NT2/D1 (cell line): ENCODE measurements at regions not wholly inside any gene's neighbourhood (a gene's known extent, or its start where the extent isn't known, plus 50 kb on each side); places are given as distances from the start of the nearest gene placed in this dataset.
"Not testable (repeated sequence)": the region's sequence is repeated elsewhere in the genome, so short reads cannot be mapped to it uniquely, and the experiment has no call there.

Experiments
- DNase-seq: peaks from one replicate; pipeline ENCODE4 v3.0.0-alpha.2; 2011; ENCODE audit warnings: low read depth, low spot score
- H3K27me3 ChIP-seq: 2 replicates; pipeline ENCODE4 v1.6.0; 2011; ENCODE audit warnings: mild to moderate bottlenecking; ENCODE audit not compliant: insufficient read length, insufficient read depth
- H3K36me3 ChIP-seq: 2 replicates; pipeline ENCODE4 v1.6.1; 2011; ENCODE audit warnings: mild to moderate bottlenecking, low read length, mixed read lengths; ENCODE audit not compliant: insufficient read depth, insufficient read length
- H3K4me1 ChIP-seq: 2 replicates; pipeline ENCODE4 v1.5.1; 2011; ENCODE audit not compliant: insufficient read depth, insufficient read length
- H3K4me3 ChIP-seq: 2 replicates; pipeline ENCODE4 v1.5.1; 2011; ENCODE audit warnings: low read depth; ENCODE audit not compliant: insufficient read length
- H3K9ac ChIP-seq: 2 replicates; pipeline ENCODE4 v1.6.0; 2011; ENCODE audit warnings: low read depth; ENCODE audit not compliant: insufficient read length
- H3K9me3 ChIP-seq: 2 replicates; pipeline ENCODE4 v1.5.1; 2011; ENCODE audit warnings: mild to moderate bottlenecking, low read length; ENCODE audit not compliant: insufficient read depth
- SUZ12 ChIP-seq: IDR thresholded peaks from 2 replicates; pipeline ENCODE4 v1.6.1; 2011; ENCODE audit not compliant: insufficient read length, insufficient read depth; ENCODE audit errors: extremely low read depth
- YY1 ChIP-seq: IDR thresholded peaks from 2 replicates; pipeline ENCODE4 v1.6.1; 2011; ENCODE audit not compliant: insufficient read length, insufficient read depth
- ZNF274 ChIP-seq: IDR thresholded peaks from 2 replicates; pipeline ENCODE4 v1.6.1; 2011; ENCODE audit warnings: mild to moderate bottlenecking, low read depth, low read length

GRCh38 chr4:9716093-9716492 lies 65.3 kb upstream of the DRD5 start:
- Histone ChIP-seq H3K36me3 (no peaks in the 10 kb centered on the region), H3K4me1 (no peaks in the 10 kb centered on the region), H3K9me3 (no peaks in the 10 kb centered on the region), H3K9ac (no peak overlapping the region), H3K4me3 (no peak overlapping the region), H3K27me3 (no peaks in the 10 kb centered on the region)
- DNase-seq = no peak
- no peak for TF ChIP-seq ZNF274
- no peak for TF ChIP-seq YY1
- TF ChIP-seq SUZ12 = no peak

- H3K36me3 ChIP-seq, H3K4me3 ChIP-seq, DNase-seq: not testable (repeated sequence)
These were observed 63.0 kb upstream of the DRD5 start for GRCh38 chr4:9718246-9718939.

GRCh38 chr4:9722131-9722530 lies 59.3 kb upstream of the DRD5 start:
- H3K4me3 ChIP-seq, H3K36me3 ChIP-seq, DNase-seq, H3K9me3 ChIP-seq, H3K4me1 ChIP-seq, H3K27me3 ChIP-seq, H3K9ac ChIP-seq: not testable (repeated sequence)

More at GRCh38 chr4:9718246-9718939, 63.0 kb upstream of the DRD5 start:
- H3K9me3 ChIP-seq, H3K9ac ChIP-seq, H3K4me1 ChIP-seq, H3K27me3 ChIP-seq: not testable (repeated sequence)
